GM18868 (cell line): ENCODE measurements at regions not wholly inside any gene's neighbourhood (a gene's known extent, or its start where the extent isn't known, plus 50 kb on each side); places are given as distances from the start of the nearest gene placed in this dataset.
A peak's percentile ranks its signal among the peaks of the same experiment; 100 is the strongest.

ENCODE experiments used
- ATAC-seq: cut with Tn5 transposase; IDR thresholded peaks from one replicate; pipeline ENCODE4 v1.9.1; 2021; ENCODE audit warnings: mild to moderate bottlenecking, moderate library complexity; ENCODE audit not compliant: unreplicated experiment

GRCh38 chr15:101124731-101125451 lies 127.0 kb downstream of the CHSY1 start:
- ATAC-seq, result no peak

DNA sequence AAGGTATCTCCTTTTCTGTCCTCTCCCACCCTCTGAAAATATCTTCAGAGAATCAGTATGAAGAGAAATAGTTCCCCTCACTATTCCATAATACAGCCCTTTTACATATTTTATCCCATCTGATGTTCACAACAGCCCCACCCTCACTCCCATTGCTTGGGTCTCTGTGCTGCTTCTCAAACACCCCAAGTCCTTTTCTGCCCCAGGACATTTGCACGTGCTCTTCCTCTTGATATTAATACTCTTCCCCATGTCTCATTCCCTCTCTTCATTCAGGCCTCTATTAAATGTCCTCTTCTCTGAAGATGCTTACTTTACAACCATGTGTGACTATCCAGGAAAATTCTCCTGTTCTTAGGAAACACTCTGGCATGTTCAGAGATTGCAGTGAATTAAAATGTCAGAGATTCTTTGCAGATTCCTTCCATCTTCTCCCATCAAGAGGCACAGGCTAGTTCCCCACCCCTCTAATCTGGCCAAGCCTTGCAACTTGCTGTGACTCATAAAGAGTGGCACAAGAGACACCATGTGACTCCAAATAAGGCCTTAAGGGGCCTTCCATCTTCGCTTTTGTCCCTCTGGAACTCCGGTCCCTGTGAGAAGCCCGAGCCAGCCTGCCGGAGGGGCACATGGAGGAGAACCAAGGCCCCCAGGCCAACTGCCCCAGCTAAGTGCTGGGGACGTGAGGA lies 128.5 kb downstream of the CHSY1 start:
- ATAC-seq, result no peak

GRCh38 chr15:101122806-101123205 lies 129.0 kb downstream of the CHSY1 start:
- no peak for ATAC-seq

GRCh38 chr15:101122266-101122665 lies 129.6 kb downstream of the CHSY1 start:
- no peak for ATAC-seq

- peak; percentile 75 for ATAC-seq
Measured at GRCh38 chr15:101121511-101122090, 130.2 kb downstream of the CHSY1 start.

GRCh38 chr15:101120987-101121386 lies 130.9 kb downstream of the CHSY1 start:
- ATAC-seq, result no peak

- no peak for ATAC-seq
Measured at GRCh38 chr15:101120473-101120872, 131.4 kb downstream of the CHSY1 start.
